ENCODE measurements at regions not wholly inside any gene's neighbourhood (a gene's known extent, or its start where the extent isn't known, plus 50 kb on each side); places are given as distances from the start of the nearest gene placed in this dataset.

- no peak for DNase-seq
- Histone ChIP-seq H3K9me3 (peaks cover 0 to 4% (median 2%) of the 10 kb centered on the region in 4 donors), H3K4me3 (no peak overlapping the region), H3K4me1 (no peaks in the 10 kb centered on the region), H3K27me3 (no peaks in the 10 kb centered on the region), H3K27ac (no peak overlapping the region), H3K36me3 (no peaks in the 10 kb centered on the region)
- WGBS, 2 donors, result 87 to 88% methylated on average over 11 of the region's 11 CpGs
- no peak for TF ChIP-seq POLR2A (IDR thresholded peaks at IDR 0.05)
- no peak for TF ChIP-seq EP300 (IDR thresholded peaks at IDR 0.05)
- no peak for TF ChIP-seq POLR2AphosphoS5 (IDR thresholded peaks at IDR 0.05)
- no peak for TF ChIP-seq CTCF (IDR thresholded peaks at IDR 0.05)
- intact Hi-C loops (cut with DNase I), result no loop called here
These were observed 527.9 kb downstream of the NPHP4 start for GRCh38 chr1:5464366-5464765.

DNA sequence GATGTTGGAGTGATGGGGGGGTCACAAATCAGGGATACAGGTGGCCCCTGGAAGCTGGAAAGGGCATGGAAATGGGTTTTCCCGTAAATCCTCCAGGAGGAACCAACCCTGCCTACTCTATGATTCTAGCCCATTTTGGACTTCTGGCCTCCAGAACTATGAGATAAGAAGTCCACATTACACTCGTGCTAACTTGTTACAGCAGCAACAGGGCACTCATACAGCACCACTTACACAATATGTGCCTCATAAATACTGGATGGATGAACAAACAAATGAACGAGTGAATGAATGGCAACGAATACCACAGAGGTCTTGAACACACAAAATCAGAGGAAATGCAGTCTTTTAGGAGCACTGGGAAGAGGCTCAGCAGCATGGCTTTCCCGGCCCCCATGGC lies 531.3 kb downstream of the NPHP4 start:
- WGBS, 2 donors, result 82 to 90% methylated on average over 5 of the region's 5 CpGs
- peaks cover 0 to 15% (median 6%) of the 10 kb centered on the region in 3 donors for H3K27me3 ChIP-seq
- H3K9me3 ChIP-seq, result peaks cover 0 to 4% (median 2%) of the 10 kb centered on the region in 4 donors
- no peaks in the 10 kb centered on the region for H3K36me3 ChIP-seq
- no peaks in the 10 kb centered on the region for H3K4me1 ChIP-seq
- TF ChIP-seq POLR2AphosphoS5 (IDR thresholded peaks at IDR 0.05), result no peak
- no peak for TF ChIP-seq EP300 (IDR thresholded peaks at IDR 0.05)
- TF ChIP-seq CTCF (IDR thresholded peaks at IDR 0.05), result no peak
- no peak for TF ChIP-seq POLR2A (IDR thresholded peaks at IDR 0.05)
- H3K4me3 ChIP-seq, result no peak overlapping the region
- intact Hi-C loops (cut with DNase I), result no loop called here
- no peak overlapping the region for H3K27ac ChIP-seq
- no peak for DNase-seq

DNA sequence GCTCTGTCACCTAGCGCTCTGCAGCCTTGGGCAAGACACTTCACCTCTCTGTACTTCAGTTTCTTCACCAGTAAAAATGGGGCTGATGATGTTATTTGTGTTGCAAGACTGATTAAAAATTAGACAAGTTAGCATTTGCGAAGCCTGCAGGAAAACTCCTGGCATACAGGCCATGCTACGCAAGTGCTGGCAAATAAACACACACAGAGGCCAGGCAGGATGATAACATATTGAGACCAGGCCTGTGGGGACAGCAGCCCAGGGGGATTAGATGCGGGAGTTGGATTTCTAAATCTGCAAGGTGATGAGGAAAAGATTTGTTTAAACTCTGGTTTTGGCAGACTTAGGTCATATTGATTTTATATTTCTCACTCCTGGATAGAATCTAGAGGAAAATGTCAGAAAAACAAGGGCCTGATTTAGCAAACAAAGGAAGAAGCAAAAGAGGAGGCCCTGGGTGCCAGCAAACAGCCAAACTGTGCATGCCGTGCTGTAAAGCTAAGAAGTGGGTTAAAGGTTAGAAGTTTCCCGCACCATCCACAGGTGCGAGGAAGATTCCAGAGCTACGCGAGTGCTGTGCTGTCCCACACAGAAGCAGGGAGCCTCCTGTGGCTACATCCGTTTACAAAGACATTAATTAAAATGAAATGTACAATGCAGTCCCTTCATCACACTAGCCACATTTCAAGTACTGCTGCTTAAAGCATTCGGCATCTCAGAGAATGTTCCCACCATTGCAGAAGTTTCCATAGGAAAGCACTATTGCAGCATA lies 532.2 kb downstream of the NPHP4 start:
- H3K9me3 ChIP-seq, result peaks cover 0 to 4% (median 2%) of the 10 kb centered on the region in 4 donors
- 78 to 84% methylated on average over 11 of the region's 11 CpGs for whole genome bisulfite sequencing, 2 donors
- TF ChIP-seq POLR2A (IDR thresholded peaks at IDR 0.05), result no peak
- TF ChIP-seq EP300 (IDR thresholded peaks at IDR 0.05), result no peak
- TF ChIP-seq POLR2AphosphoS5 (IDR thresholded peaks at IDR 0.05), result no peak
- TF ChIP-seq CTCF (IDR thresholded peaks at IDR 0.05), result no peak
- no peaks in the 10 kb centered on the region for H3K4me1 ChIP-seq
- no peak overlapping the region for H3K4me3 ChIP-seq
- no peak for DNase-seq
- H3K36me3 ChIP-seq, result no peaks in the 10 kb centered on the region
- intact Hi-C loops (cut with DNase I), result no loop called here
- peaks cover 0 to 23% (median 8%) of the 10 kb centered on the region in 3 donors for H3K27me3 ChIP-seq
- no peak overlapping the region for H3K27ac ChIP-seq

- WGBS, 2 donors, result 76 to 85% methylated on average over 5 of the region's 5 CpGs
- Histone ChIP-seq H3K4me3 (no peak overlapping the region), H3K4me1 (no peaks in the 10 kb centered on the region), H3K9me3 (peaks cover 0 to 4% (median 0%) of the 10 kb centered on the region in 4 donors), H3K36me3 (no peaks in the 10 kb centered on the region), H3K27me3 (peaks cover 0 to 39% (median 14%) of the 10 kb centered on the region in 3 donors), H3K27ac (no peak overlapping the region)
- DNase-seq, result no peak
- TF ChIP-seq POLR2A (IDR thresholded peaks at IDR 0.05), result no peak
- TF ChIP-seq EP300 (IDR thresholded peaks at IDR 0.05), result no peak
- no peak for TF ChIP-seq POLR2AphosphoS5 (IDR thresholded peaks at IDR 0.05)
- no peak for TF ChIP-seq CTCF (IDR thresholded peaks at IDR 0.05)
- intact Hi-C loops (cut with DNase I), result no loop called here
These were observed 534.0 kb downstream of the NPHP4 start for GRCh38 chr1:5458248-5458647.
